ENCODE measurements at regions not wholly inside any gene's neighbourhood (a gene's known extent, or its start where the extent isn't known, plus 50 kb on each side); places are given as distances from the start of the nearest gene placed in this dataset.

DNA sequence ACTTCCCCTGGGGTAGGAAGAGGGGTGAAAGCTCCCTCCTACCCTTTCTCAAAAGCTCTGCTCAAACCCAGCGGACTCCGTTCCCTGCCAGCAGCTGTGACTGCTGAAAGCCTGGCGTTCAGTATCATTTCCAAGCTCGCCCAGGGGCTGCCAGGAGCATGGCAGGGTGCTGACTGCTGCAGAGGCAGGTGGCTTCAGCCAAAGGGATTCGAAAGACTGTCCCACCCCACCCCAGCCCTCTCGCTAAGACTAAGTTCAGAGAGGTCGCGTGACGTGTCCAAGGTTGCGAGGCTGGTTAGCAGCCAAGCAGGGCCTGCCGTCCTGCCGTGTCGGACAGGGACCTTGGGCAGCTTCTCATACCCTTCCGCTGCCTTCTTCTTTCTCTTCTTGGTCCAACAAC is 72.3 kb upstream of the RAB12 start:
- TF ChIP-seq, protein P1, sequence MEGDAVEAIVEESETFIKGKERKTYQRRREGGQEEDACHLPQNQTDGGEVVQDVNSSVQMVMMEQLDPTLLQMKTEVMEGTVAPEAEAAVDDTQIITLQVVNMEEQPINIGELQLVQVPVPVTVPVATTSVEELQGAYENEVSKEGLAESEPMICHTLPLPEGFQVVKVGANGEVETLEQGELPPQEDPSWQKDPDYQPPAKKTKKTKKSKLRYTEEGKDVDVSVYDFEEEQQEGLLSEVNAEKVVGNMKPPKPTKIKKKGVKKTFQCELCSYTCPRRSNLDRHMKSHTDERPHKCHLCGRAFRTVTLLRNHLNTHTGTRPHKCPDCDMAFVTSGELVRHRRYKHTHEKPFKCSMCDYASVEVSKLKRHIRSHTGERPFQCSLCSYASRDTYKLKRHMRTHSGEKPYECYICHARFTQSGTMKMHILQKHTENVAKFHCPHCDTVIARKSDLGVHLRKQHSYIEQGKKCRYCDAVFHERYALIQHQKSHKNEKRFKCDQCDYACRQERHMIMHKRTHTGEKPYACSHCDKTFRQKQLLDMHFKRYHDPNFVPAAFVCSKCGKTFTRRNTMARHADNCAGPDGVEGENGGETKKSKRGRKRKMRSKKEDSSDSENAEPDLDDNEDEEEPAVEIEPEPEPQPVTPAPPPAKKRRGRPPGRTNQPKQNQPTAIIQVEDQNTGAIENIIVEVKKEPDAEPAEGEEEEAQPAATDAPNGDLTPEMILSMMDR (IDR thresholded peaks at IDR 0.05; ENCODE audit: low read depth, low read length) = no peak
- TF ChIP-seq, protein P2, sequence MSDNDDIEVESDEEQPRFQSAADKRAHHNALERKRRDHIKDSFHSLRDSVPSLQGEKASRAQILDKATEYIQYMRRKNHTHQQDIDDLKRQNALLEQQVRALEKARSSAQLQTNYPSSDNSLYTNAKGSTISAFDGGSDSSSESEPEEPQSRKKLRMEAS (IDR thresholded peaks at IDR 0.05; ENCODE audit: low read depth, low read length) = no peak
- TF ChIP-seq POLR2A (IDR thresholded peaks at IDR 0.05; ENCODE audit: extremely low read depth, insufficient read length) = no peak
- no peak for TF ChIP-seq MYC (IDR thresholded peaks at IDR 0.05; ENCODE audit: low read depth, low read length)
